SK-N-MC (cell line): ENCODE measurements at regions not wholly inside any gene's neighbourhood (a gene's known extent, or its start where the extent isn't known, plus 50 kb on each side); places are given as distances from the start of the nearest gene placed in this dataset.

ENCODE experiments used
- EZH2 ChIP-seq: fragments of 200-600 bp; sonication (generic); IDR thresholded peaks from one replicate; pipeline ENCODE4 v1.6.1; 2017; ENCODE audit warnings: antibody characterized with exemption
- FOXP2 ChIP-seq: optimal IDR thresholded peaks from 2 replicates; pipeline ENCODE3; 2011; ENCODE audit warnings: mild to moderate bottlenecking, moderate library complexity; ENCODE audit not compliant: insufficient read depth; ENCODE audit errors: extremely low read length, control extremely low read depth
- POLR2AphosphoS5 ChIP-seq: IDR thresholded peaks from 2 replicates; pipeline ENCODE4 v1.6.1; 2012; ENCODE audit warnings: mild to moderate bottlenecking, low read depth, low read length, borderline replicate concordance

- TF ChIP-seq POLR2AphosphoS5 = no peak
- TF ChIP-seq EZH2 = no peak
- TF ChIP-seq FOXP2 = no peak
Measured at GRCh38 chr2:13901526-13901925, 731.0 kb upstream of the LRATD1 start.
